ENCODE measurements at regions not wholly inside any gene's neighbourhood (a gene's known extent, or its start where the extent isn't known, plus 50 kb on each side); places are given as distances from the start of the nearest gene placed in this dataset.
"Not testable (repeated sequence)": the region's sequence is repeated elsewhere in the genome, so short reads cannot be mapped to it uniquely, and the experiment has no call there.

- DNase-seq: not testable (repeated sequence)
Observed at GRCh38 chr2:37759989-37760388, 88.5 kb upstream of the CDC42EP3 start.

DNA sequence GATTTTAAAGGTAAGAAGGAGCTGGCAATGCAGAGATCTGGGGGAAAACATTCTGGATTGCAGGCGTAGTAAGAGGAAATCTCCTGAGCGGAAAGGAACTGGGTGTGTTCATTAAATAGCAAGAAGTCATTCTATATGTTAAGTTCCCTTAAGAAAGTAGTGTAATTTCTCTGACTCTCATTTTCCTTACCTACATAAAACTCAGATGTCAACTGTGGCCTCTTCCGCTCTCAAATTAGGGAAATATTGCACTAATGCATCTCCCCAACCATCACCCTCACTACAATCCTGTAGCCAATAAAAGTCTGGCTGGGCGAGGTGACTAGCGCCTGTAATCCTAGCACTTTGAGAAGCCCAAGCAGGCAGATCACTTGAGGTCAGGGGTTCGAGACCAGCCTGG is 89.0 kb upstream of the CDC42EP3 start:
- DNase-seq: no peak

DNA sequence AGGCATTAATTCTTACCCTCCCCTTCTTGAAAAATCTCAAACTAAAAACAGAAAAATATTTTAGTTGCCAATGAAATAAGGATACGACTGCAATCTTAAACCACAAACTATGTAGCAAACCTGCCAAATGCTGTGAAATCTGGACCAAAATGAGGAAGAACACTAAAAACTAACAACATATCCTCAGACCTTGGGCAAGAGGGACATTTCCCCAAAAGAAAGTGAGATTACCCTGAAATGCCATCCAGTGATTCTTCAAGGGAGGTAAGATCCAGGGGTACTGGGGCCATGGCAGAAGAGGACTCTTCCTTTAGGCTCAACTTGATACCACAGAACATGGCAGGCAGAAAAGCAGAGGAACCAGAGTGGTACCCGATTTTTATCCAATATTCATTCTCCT is 90.8 kb upstream of the CDC42EP3 start:
- not testable (repeated sequence) for DNase-seq

DNA sequence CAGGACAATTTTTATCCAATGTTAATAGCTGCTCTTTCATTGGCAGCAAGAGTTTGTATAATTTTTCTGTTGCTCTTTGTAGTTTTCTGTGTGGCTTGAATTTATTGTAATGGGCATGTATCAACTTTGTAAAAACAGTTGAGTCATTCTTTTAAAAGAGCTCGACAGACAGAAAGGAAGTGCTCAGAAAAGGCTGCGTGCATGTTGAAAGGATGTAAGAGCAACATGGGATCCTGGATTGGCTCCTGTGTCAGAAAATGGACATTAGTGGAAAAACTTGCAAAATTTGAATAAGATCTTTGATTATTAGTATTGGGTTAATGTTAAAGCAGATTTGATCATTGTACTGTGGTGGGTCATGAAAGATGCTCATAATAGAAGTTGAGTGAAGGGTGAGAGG is 93.3 kb upstream of the CDC42EP3 start:
- no peak for DNase-seq

DNA sequence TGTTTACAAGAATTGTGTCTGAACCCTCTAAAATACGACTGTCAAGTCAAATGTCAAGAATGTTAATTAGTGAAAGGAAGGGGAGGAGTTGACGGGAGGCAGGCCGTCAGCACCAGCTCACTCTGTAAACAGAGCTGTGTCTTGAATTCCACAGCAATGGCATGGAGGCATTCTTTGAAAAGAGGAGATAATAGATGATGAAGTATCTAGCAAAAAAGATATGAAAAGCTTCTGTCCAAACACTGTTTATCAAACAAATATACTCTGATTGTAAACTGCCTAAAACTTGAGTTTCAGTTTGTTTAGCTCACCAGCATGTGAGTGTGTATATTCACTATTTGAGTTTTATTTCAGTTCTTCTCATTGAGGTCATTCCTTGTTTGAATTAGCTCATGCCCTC is 94.7 kb upstream of the CDC42EP3 start:
- DNase-seq: no peak

- no peak for DNase-seq
Observed at GRCh38 chr2:37767046-37767445, 95.6 kb upstream of the CDC42EP3 start.

- DNase-seq: no peak
Observed at GRCh38 chr2:37767959-37768925, 96.8 kb upstream of the CDC42EP3 start.

- no peak for DNase-seq
Observed at GRCh38 chr2:37769551-37769950, 98.1 kb upstream of the CDC42EP3 start.

DNA sequence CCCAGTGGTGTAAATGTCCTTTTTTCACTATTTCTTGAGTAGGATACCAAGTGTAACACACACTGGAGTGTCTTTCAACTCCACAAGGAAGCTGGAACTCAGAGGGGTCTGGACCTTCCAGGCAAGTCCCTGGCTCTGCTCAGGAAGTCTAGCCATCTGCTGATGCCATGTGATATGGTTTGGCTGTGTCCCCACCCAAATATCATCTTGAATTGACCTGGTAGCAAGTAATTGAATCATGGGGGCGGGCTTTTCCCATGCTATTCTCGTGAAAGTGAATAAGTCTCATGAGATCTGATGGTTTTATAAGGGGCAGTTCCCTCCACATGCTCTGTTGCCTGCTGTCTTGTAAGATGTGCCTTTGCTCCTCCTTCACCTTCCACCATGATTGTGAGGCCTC is 99.4 kb upstream of the CDC42EP3 start:
- DNase-seq: peak in 1 of 2 experiments; percentile 27

DNA sequence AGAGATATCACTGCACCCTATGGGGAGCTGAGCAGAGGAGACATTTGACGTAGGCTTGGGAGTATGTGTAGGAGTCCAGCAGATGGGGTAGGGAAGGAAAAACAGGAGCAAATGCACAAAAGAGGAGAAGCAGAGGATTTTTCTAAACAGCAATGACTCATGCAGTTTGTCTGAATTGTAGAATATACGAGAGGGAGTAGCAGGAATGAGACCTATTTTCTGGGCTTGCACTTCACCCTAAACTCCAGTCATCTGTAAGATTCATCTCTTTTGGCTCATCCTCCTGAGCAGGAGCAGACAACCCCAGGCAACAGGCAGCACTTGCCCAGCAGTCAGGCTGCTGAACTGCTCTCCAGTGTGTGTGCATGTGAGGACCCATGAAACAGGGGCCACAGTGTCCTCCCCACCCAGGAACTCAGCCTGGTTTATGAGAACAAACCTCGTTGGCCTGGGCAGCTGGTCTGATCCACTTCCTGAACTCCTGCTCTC is 100.2 kb upstream of the CDC42EP3 start:
- peak in 1 of 2 experiments; percentile 28 for DNase-seq

- DNase-seq: peak in 1 of 2 experiments; percentile 43
Observed at GRCh38 chr2:37773371-37774130, 102.1 kb upstream of the CDC42EP3 start.

GRCh38 chr2:37774171-37774944 is 102.9 kb upstream of the CDC42EP3 start:
- peak in 1 of 2 experiments; percentile 17 for DNase-seq

GRCh38 chr2:37774976-37775907 is 103.8 kb upstream of the CDC42EP3 start:
- DNase-seq: peak; percentile 29 to 62

- DNase-seq: peak in 1 of 2 experiments; percentile 62
Observed at GRCh38 chr2:37775908-37776250, 104.4 kb upstream of the CDC42EP3 start.

DNA sequence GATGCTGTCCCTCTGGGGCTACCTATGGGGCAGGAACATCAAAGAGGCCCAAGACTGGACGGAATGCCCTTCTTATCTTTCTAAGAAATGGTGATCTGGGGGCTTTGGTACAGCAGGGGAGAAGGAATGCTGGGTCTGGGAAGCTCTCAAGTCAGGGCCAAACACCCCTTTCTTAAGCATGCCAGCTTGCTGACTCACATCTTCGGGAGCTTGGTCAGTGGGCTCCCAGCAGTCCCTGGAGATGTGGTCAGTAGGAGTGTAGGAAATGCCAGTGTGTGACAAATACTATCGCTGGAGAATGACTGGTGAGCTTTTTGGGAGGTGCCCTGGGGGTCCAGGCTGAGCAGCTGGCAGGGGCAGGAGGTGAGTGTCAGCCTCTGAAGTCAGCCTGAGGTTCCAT is 105.0 kb upstream of the CDC42EP3 start:
- DNase-seq: no peak

DNA sequence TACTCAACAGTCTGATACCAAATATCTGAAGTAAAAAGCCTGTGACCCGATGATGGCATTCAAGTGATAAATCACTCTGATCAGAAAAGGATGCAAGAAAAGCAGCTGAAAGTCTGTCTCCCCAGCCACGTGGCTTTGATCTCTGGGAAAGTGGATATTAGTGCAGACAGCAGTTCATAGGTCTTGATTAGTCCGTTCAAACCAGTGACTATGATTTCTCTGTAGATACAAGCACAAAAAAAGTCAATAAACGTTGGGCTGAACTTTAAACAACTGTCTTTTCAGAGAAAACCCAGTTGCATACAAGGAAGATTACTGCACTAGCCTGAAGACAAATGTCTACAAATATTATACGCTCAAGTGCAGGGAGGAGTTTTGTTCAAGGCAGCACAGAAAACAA is 107.7 kb upstream of the CDC42EP3 start:
- no peak for DNase-seq

DNA sequence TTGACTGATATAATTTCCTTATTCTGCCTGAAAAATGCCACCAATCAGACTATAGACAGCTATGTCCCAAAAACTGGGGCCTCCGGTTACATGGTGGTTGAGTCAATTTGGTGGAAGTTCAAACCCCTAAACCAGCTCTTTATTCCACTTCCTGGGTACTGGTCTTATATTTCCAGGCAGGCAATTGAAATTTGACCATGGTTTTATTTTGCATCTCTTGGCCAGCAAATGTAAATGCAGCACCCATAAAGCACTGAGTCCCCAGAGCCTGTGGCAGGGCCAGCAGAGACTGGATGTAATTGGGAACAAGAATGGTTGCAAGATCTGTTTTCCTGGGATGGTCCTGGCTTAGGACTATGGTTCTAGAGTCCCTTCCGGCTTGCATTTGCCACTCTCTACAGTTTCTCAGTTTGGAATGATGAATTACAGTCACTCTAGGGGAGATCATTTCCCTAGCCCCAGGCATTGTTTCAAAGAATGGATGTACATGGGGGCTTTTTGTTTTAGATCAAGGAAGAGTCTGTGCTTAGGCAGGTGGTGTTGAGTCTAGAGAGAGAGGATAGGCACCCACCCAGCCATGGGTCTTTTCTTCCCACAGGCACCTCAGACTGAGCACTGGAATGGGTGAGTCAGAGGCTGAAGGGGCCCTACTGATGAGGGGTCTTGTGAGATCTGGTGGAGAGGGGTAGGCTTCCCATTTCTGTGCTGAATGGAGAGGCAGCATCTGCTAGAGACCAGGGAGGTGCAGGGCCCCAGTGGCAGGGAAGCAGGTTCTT is 108.4 kb upstream of the CDC42EP3 start:
- DNase-seq: no peak

DNA sequence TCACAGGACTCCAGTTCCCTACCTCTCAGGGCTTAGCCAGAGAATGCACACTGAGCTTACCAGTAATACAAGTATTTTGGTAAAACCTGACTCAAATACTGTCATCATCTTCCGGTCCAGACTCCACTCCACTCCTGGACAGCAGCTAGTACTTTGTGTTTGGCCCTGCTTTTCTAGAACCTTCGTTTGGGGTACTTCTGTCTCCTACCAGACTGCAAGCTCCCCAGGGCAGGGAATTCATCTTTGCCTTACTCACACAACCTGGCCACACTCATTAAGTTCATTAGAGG is 108.9 kb upstream of the CDC42EP3 start:
- DNase-seq: no peak

- DNase-seq: peak in 1 of 2 experiments; percentile 31
Observed at GRCh38 chr2:37781028-37781427, 109.6 kb upstream of the CDC42EP3 start.

DNA sequence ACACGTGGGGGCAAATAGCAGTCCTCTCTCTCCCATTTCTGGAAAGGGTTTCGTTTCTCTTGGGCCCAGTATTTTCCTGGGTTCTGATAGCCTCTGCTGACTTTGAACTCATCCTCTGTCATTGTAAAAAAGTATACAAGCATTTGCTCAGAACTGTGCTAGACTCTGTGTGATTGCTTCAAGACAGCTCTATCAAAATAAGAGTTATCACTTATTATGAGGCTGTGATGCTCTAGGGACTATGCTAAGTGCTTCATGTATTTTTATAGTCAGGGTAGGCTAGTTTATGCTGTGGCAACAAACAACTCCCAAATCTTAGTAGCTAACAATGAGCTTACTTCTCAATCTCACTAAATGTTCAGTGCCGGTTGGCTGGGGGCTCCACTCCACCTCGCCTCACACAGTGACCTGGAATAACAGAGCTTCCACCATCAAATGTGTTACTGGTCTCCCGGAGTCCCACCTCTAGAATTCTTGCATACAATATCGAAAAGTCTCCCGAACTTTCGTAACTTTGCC is 110.8 kb upstream of the CDC42EP3 start:
- DNase-seq: no peak
